HG03045 (cell line): ENCODE measurements at regions not wholly inside any gene's neighbourhood (a gene's known extent, or its start where the extent isn't known, plus 50 kb on each side); places are given as distances from the start of the nearest gene placed in this dataset.
"Not testable (repeated sequence)": the region's sequence is repeated elsewhere in the genome, so short reads cannot be mapped to it uniquely, and the experiment has no call there.

Experiments
- ATAC-seq: cut with Tn5 transposase; IDR thresholded peaks from one replicate; pipeline ENCODE4 v1.9.1; 2021; ENCODE audit warnings: mild to moderate bottlenecking, moderate library complexity; ENCODE audit not compliant: unreplicated experiment

DNA sequence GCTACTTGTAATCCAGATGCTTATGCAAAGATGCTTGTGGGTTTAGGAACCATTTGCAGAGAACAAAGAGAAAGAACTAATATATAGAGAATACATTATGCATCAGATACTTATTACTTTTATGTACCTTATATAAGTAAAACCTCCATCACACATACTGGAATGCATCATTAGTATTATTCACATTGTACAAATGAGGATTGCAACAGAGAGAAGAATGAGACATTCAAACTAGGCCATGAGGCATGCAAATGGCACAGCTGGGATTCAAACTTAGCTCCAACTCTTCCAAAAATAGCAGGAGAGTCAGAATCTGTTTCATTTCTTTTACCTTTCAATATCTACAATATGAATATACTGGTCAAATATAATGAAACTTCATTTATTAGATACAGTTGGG lies 1001.4 kb upstream of the ADAMTS5 start:
- not testable (repeated sequence) for ATAC-seq

DNA sequence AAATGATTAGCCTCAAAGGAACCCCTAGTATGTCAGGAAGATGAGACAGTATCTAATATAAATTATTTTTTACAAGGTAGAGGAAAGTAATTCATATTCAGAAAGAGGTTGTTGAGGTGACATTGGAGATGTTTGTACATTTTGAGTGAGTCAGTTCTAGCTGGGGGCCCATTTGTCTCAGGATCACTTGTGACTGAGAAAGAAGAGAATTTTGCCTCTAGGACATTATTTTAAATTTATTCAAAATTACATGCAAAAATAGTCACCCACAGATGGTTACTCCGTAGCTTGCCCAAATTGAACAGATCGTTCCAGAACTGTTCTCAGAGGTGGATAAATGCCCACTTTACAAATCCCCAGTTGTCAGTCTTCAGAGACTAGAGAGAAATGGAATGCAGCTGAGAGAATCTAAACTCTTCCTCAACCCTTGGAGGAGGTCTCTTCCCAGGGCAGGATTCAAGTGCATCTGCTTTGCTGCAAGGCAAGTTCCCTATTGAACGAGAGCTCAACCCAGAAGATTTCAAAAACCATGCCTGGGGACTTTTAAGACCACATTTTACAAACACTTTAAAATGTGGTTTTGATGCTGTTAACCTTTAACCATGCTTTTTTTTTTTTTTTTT lies 987.8 kb upstream of the ADAMTS5 start:
- no peak for ATAC-seq

DNA sequence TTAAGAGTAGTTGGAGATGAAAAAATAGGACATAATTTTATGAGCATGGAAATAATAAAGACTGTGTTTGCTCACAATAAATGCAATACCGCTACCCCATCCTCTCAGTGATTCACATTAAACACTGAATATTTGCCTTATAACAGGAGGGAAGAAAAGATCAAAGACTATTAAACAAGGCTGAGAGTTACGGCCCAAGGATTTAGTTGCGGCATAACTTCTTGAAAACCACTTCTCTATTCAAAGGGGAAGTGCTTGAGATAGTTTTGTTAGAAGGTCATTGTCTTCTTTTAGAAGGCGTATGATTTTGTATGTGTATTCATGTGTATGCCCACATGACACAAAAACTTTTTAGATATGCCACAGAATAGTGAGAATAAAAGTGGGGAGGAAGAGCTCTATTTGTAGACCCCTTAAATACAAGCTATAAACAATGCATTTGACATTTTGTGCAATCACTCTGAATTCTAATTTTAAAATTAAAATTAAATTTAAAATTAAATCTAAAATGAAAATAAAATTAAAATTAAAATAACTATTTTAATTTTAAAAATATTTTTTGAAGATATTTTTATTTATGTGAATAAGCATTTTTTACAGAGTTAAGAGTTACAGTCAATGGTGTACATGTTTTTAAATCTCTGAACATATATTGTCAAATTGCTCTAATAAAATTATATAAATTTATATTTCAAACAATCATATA lies 986.6 kb upstream of the ADAMTS5 start:
- no peak for ATAC-seq

DNA sequence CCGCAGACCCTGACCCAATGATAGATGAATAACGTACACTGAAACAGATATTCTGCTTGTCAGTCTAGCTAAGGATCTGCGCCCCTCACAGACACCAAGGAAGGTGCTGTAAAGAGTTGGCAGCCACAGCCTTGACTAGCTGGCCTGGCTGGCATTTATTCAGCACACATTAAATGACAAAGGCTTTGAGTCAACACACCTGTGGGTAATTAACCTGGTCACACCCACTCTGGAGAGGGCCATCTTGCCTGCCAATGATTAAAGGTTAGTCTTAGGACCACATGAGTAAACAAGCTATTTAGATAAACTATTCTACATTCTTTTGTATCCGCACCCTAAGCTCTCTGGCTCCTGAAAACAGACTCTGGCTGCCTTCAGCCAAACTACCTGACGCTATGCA lies 982.2 kb upstream of the ADAMTS5 start:
- ATAC-seq, result not testable (repeated sequence)

DNA sequence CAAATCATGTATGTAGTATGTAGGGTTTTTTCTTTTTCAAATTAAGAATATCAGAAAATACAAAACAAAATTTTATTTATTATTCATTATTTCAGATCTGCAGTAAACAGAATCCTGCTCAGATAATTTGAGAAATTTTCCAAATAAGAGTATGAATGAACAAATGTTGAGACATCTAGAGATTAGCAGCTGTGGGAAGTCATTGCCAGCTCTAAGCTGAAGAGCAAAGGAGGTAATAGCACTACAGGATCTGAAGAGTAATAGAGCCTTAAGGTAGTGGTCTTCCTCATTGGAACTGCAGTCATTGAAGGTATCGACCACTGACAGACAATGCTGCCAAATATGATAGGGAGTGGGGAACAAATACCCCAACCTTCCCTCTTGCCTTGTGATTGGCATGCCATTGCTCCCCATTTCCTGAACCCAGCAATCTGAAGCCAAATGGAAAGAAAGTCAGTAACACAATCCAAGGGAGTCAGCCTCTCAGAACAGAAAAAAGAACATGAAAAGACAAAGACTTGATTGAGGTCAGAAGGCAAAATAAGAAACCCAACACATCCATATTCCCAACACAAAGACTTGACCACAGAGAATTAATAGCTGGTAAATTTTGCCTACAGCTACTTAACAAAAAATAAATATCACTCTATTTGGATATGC lies 963.4 kb upstream of the ADAMTS5 start:
- ATAC-seq, result not testable (repeated sequence)

DNA sequence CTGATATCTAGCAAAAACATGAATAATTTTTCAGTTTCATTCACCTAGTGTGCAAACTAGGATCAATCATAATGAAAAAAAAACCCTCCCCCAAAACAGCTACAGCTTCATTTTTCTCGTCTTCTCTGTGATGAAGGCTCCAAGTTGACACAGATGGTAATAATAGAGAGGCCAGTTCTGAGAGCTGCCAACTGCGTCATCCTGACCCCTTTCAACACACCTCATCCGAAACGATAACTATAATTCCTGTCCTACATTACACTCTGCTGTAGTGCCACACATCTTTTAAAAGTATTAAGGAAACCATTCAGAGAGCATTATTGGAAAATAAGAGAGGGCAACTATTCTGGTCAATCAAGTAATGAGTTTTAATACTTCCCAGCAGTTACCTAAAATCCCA lies 962.3 kb upstream of the ADAMTS5 start:
- not testable (repeated sequence) for ATAC-seq

DNA sequence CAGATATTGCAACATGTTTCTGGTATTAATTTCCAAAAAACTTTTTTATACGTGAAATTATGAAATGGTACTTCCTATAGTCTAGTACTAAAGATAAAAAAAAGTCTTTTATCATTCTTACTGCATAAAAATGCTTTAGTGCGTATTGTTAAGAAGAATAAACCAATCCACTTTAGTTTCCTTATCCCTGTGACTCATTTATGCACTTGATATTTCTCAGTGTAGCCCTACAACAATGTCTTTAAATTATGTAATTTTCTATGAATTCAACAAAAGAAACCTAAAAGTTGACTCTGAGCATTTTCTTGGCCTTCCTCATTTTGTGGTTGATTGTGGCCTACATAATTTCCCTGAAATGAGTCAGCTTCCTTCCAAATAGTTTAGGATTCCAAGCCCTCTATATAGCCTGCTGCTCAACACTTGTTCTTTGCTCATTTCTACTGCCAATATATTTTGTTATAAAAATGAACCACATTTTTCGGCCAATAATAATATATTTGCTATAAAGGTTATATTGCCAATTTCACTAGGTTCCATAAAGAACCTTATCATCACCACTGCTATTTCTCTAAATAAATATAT lies 961.7 kb upstream of the ADAMTS5 start:
- ATAC-seq, result not testable (repeated sequence)

DNA sequence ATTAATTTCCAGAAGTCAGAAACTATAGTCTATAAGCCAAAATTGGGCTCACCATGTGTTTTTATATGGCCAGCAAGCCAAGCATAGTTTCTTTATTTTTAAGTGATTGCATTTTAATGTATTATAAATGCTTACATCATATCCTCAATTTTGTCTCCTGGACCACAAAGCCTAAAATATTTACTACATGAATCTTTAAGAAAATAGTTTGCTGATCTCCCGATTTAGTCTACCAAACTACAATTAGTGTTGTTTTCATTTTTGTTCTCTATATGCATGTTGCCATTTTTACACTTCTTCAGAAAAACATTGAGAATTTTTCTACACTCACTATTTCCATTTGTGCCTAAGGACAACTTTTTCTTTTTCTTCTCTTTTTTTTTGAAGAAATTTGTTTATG lies 954.5 kb upstream of the ADAMTS5 start:
- ATAC-seq, result not testable (repeated sequence)

DNA sequence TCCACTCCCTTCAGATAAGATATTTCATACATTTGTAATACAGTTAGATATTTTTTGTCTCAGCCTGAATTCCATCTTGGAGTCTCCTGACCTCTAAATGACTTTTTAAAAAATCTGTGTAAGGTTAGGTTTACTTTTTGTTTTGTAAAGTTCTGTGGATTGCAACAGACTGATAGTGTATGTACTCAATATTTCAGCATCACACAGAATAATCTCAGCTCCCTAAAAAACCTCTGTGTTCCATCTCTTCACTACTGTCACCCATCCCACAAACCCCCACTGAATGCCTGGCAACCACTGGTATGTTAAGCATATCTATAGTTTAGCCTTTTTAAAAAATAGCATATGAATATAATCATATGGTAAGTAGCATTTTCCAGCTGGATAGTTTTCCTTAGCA lies 951.1 kb upstream of the ADAMTS5 start:
- ATAC-seq, result not testable (repeated sequence)

DNA sequence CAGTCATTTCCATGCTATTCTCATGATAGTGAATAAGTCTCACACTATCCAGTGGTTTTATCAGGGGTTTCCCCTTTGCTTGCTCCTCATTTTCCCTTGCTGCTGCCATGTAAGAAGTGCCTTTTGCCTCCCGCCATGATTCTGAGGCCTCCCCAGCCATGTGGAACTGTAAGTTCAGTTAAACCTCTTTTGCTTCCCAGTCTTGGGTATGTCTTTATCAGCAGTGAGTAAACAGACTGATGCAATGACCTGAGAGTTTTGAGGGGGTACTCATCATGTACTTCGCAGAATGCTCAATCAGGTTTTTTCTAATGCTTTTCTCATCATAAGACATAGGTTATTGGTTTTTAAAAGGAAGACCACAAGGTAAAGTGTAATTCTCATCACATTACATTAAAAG lies 949.4 kb upstream of the ADAMTS5 start:
- not testable (repeated sequence) for ATAC-seq

DNA sequence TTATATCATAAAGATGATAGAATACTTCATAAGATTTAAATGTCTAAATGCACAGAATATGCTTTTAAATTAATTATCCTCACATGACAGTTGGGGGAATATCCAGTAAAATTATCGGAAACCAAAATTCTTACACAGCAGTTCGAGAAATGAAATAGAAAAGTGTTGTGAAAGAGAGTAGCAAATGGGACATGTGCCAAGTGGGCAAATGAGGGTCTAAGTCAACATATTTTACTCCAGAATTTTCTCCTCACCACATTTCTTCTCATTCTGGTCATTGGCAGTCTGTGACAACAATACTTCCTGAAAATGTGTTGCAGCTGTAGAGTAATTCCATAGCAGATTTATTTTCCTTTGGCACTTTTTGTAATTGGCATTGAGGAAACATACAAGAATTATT lies 945.2 kb upstream of the ADAMTS5 start:
- ATAC-seq, result not testable (repeated sequence)

DNA sequence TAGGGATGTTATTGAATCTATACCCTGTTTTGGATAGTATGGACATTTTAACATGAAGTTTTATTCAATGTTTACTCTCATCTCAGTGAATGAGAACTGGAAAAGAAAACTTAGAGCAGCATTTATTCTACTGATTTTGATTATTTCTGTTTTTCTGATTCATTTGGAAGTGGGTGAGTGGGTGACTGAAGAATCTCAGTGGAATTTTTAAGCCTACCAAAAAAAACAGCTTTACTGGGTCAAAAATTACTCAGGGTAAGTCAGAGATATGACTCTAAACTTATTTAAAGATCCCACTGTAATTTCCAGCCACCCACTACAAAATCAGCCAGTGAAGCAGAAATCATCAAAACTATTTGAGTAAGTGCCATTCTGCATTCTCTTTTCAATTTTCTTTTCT lies 942.6 kb upstream of the ADAMTS5 start:
- not testable (repeated sequence) for ATAC-seq

DNA sequence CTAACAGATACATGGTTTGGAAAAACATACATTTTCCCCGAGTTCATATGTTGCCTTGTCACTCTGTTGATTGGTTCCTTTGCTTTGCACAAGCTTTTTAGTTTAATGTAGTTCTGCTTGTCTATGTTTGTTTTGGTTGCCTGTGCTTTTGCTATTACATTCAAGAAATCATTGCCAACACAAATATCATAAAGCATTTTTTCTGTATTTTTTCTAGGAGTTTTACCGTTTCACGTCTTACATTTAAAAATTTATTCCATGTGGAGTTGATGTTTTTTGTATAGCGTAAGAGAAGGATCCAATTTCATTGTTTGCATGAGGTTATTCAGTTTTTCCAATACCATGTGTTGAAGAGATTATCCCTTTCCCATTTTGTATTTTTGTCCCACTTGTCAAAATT lies 941.9 kb upstream of the ADAMTS5 start:
- ATAC-seq, result not testable (repeated sequence)

DNA sequence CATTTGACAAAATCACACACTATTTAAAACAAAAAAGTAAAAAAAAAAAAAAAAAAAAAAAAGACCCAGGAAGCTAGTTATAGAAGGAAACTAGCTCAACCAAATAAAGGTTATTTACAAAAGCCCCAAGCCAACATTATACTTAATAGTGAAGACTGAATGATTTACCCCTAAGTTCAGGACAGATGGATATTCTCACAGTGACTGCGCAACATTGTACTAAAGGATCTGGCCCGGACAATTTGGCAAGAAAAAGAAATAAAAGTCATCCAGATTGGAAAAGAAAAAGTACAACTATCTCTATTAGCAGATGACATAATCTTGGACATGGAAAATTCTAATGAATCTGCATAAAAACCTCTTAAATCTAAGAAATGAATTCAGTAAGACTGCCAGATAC lies 936.0 kb upstream of the ADAMTS5 start:
- ATAC-seq, result not testable (repeated sequence)

DNA sequence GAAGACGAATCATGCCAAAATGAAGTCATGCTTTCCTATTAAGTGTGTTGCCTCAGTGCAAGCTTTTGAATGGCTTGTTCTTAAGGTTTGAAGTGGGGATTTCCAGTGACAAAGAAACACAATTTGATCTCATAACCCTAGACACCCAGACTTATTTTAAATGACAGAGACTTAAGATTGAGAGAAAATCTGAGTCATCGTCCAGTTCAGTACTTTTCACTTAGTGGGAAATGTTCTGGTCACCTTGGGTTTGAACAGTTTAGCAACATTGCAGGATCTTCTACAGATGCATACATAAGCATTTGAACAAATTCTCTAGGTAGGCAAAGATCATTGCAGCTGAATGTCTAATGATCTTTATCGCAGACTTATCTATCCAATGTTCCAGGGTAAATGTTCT lies 926.7 kb upstream of the ADAMTS5 start:
- ATAC-seq, result not testable (repeated sequence)

DNA sequence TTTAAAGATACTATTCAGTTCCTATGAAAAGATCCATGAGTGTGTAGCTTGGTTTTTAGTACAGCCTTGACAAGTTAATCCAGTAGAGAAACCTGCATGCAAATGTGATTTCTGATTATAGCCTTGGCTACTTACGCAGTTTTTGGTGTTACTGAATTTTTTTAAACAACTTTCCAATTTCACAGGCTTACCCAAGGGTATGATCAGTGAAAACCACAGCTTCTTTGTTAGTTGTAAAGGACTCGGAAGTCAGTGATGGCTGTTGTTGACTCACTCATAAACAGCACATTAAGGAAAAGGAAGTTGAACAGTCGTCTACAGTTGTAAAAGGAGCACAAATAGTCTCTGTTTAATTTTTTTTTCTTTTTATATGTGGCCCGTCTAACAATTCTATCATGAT lies 924.6 kb upstream of the ADAMTS5 start:
- ATAC-seq, result not testable (repeated sequence)

DNA sequence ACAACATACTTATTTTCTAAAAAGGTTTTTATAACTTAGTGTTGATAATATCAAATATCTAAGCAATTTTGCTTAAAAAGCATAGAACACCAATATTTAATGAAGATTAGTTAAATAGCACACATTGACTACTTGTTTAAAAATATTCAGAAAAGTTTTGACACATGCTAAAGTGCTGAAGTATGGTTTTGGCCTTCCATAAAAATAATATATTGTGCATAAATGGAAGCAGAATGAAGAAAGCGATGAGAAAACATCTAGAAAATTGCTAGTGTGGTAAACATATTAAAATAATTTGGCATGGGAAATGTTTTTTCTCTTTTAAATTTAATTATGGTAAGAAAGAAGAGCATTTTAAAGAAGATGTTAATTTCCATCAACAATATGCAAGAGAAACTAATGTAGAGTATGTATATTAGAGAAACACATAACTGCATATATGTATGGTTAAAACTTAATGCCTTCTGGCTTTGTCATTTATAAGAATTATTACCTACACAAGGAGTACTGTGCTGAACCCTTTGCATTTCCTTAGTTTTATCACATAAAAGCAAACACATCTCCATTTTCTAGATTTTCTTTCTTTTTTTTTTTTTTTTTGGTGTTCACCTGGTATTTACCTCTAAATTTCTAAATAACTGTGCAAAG lies 921.0 kb upstream of the ADAMTS5 start:
- ATAC-seq, result not testable (repeated sequence)

DNA sequence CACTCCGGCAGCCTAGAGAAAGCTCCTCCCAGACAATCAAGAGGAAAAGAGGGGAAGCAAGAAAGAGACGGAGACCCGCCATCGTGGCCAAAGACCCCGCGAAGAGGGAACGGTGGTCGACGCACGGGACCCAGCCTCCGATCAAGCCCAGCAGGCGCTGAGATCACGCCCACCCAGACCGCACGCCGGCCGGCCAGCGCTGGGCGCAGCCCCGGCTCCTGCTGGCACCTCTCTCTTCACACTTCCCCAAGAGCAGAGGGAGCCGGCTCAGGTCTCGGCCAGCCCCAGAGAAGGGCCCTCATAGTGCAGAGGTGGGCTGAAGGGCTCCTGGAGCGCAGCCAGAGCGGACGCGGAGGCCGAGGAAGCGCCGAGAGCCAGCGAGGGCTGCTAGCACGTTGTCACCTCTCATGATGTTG lies 918.4 kb upstream of the ADAMTS5 start:
- no peak for ATAC-seq

DNA sequence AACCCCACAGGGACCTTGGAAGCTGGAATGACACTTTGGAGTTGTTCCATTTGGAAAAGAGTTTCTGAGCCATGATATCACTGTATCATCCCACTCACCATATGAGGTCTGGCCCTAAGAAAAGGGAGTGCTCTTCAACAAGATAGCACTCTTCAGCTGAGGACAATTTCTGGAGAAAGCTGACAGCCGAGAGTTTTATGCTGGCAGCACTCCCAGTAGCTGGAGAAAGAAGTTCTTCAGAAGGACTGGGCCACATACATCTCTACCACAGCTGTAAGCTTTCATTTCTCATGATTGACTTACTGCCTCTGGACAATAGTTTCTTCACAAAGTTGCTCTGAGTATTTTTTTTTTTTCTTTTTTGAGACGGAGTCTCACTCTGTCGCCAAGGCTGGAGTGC lies 914.4 kb upstream of the ADAMTS5 start:
- not testable (repeated sequence) for ATAC-seq

DNA sequence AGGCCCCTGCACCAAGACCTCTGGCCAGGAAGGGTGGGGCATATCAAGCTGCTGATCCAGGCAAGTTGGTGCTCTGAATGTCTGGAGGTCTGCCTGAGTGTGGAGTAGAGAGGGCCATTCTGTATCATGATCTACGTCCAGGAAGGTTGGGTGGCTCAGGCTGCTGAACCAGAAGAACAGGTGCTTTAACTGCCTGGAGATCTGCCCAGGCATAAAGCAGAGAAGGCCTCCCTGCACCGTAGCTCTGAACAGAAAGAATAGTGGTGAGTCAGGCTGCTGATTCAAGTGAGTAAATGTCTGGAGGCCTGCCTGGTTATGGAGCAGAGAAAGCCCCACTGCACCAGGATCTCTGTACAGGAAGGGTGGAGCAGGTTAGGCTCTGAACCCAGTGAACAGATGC lies 905.5 kb upstream of the ADAMTS5 start:
- not testable (repeated sequence) for ATAC-seq

DNA sequence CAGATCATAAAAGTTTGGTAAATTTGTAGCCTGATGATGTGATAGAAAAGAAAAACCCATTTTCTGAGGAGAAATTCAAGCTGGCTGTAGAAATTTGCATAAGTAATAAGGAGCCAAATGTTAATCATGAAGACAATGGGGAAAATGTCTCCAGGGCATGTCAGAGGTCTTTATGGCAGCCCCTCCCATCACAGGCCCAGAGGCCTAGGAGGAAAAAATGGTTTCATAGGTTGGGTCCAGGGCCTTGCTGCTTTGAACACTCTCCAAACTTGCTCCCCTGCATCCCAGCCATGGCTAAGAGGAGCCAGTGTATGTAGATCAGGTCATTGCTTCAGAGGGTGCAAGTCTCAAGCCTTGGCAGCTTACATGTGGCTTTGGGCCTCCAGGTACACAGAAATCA lies 903.9 kb upstream of the ADAMTS5 start:
- ATAC-seq, result not testable (repeated sequence)
